Right lobe of liver (tissue), 6 donors: ENCODE measurements at regions not wholly inside any gene's neighbourhood (a gene's known extent, or its start where the extent isn't known, plus 50 kb on each side); places are given as distances from the start of the nearest gene placed in this dataset.

Experiments used
- ATAC-seq, 4 donors: fragments of 200-7000 bp; cut with Tn5 transposase; one replicate each; pipeline ENCODE4 v1.9.1; 2020; ENCODE audit warnings: mild to moderate bottlenecking in 4 of 4, moderate library complexity in 4 of 4
- DNase-seq, 3 donors: peaks; one replicate each; pipeline ENCODE4 v3.0.0-alpha.2; 2020
- H3K27ac ChIP-seq, 3 donors: fragments of 200-600 bp; one replicate each; pipeline ENCODE4 v1.8.0; 2022
- H3K27me3 ChIP-seq, 2 donors: fragments of 200-600 bp; one replicate each; pipeline ENCODE4 v1.8.0; 2022
- H3K36me3 ChIP-seq, 4 donors: fragments of 200-600 bp; sonication (generic) in 1 of 4; one replicate each; pipeline versions ENCODE4 v1.5.1 to v1.8.0; 2017 to 2022; ENCODE audit warnings: control low read depth in 1 of 4
- H3K4me1 ChIP-seq, 4 donors: fragments of 200-600 bp; sonication (generic) in 1 of 4; one replicate each; pipeline versions ENCODE4 v1.5.1 to v1.8.0; 2017 to 2022; ENCODE audit warnings: control low read depth in 1 of 4
- H3K4me3 ChIP-seq, 3 donors: fragments of 200-600 bp; one replicate each; pipeline ENCODE4 v1.8.0; 2022
- H3K9me3 ChIP-seq, 4 donors: fragments of 200-600 bp; sonication (generic) in 1 of 4; one replicate each; pipeline versions ENCODE4 v1.5.1 to v1.8.0; 2017 to 2022; ENCODE audit warnings: control low read depth in 1 of 4
- CTCF ChIP-seq, 4 donors: fragments of 200-600 bp in 3 of 4; fragments of 450-650 bp in 1 of 4; IDR thresholded peaks; one replicate each; pipeline versions ENCODE4 v1.5.1 to v1.8.0; 2016 to 2022; ENCODE audit warnings: antibody characterized with exemption in 4 of 4, mild to moderate bottlenecking in 2 of 4
- POLR2A ChIP-seq: fragments of 450-650 bp; IDR thresholded peaks from one replicate; pipeline ENCODE4 v1.6.1; 2017; ENCODE audit warnings: antibody characterized with exemption, mild to moderate bottlenecking
- WGBS: methylation state at CpG from one replicate; pipeline ENCODE4 v1.1.6; 2018; ENCODE audit warnings: low coverage, low lambda C conversion rate; ENCODE audit not compliant: insufficient coverage; ENCODE audit errors: missing lambda C conversion rate; 5-methylcytosine and 5-hydroxymethylcytosine counted together
- intact Hi-C, 2 donors: fragments of 100-400 bp; cut with DNase I; formaldehyde crosslinking; loops; one replicate each; pipeline versions ENCODE4 v1.11.2 to v1.14.1; 2022
- donor health status: DM: no; HTN: yes; CAD: no.
- donor health status: DM: no; HTN: no; CAD: no.
- donor health status: DM: no; HTN: no; CAD: no.
- donor health status: DM: no; HTN: yes; CAD: no.
- donor health status: DM: no; HTN: yes; CAD: no.

DNA sequence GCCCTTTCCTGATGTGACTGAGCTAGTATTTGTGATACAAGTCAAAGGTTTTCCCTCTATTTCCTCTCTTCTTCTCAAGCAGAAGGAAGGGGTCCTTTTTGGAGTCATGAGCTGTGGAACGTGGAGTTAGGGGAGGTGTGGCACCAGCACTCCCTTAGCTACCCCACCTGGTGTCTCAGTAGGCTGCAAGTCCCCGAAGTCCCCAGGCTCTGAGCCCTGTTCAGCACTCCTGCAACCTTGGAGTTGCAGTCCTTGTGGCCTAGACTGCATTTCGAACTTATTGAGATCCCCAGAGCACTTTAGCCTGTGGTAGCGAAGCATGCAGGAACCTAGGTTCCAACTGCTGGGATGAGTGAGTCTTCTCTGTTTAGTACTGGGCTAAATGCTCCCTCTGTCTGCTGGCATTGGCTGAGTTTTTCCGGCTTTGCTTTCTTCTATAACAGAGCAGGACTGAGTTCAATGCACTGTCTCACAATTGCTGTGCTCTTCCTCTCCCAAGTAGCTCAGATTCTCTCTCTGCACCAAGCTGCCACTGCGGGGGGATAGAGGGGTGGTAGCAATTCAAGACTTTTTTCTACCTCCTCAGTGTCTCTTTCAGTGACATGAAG lies 600.7 kb upstream of the CDH9 start:
- Histone ChIP-seq H3K36me3 (no peaks in the 10 kb centered on the region), H3K4me1 (no peaks in the 10 kb centered on the region), H3K4me3 (no peak overlapping the region), H3K27me3 (no peaks in the 10 kb centered on the region), H3K9me3 (no peaks in the 10 kb centered on the region), H3K27ac (no peak overlapping the region)
- ATAC-seq (no peak), DNase-seq (no peak)
- TF ChIP-seq CTCF (IDR thresholded peaks at IDR 0.05) (no peak), POLR2A (no peak)
- intact Hi-C loops: no loop called here
- WGBS: 37% methylated on average over 5 of the region's 6 CpGs

- intact Hi-C loops: no loop called here
- H3K9me3 ChIP-seq: no peaks in the 10 kb centered on the region
- H3K4me3 ChIP-seq: no peak overlapping the region
- no peak overlapping the region for H3K27ac ChIP-seq
- H3K36me3 ChIP-seq: no peaks in the 10 kb centered on the region
- no CpG with 5 or more reads among the region's 2 CpGs for WGBS
- H3K4me1 ChIP-seq: no peaks in the 10 kb centered on the region
- ATAC-seq (no peak), DNase-seq (no peak)
- TF ChIP-seq CTCF (IDR thresholded peaks at IDR 0.05) (no peak), POLR2A (no peak)
- H3K27me3 ChIP-seq: no peaks in the 10 kb centered on the region
Observed at GRCh38 chr5:27619982-27620381, 581.6 kb upstream of the CDH9 start.

GRCh38 chr5:27612161-27612560 lies 573.8 kb upstream of the CDH9 start:
- TF ChIP-seq CTCF (IDR thresholded peaks at IDR 0.05): no peak
- no peak for TF ChIP-seq POLR2A
- DNase-seq (no peak), ATAC-seq (no peak)
- 14% methylated on average over 3 of the region's 3 CpGs for WGBS
- Histone ChIP-seq H3K27ac (no peak overlapping the region), H3K4me1 (no peaks in the 10 kb centered on the region), H3K9me3 (no peaks in the 10 kb centered on the region), H3K4me3 (no peak overlapping the region), H3K27me3 (no peaks in the 10 kb centered on the region), H3K36me3 (no peaks in the 10 kb centered on the region)
- intact Hi-C loops: no loop called here

DNA sequence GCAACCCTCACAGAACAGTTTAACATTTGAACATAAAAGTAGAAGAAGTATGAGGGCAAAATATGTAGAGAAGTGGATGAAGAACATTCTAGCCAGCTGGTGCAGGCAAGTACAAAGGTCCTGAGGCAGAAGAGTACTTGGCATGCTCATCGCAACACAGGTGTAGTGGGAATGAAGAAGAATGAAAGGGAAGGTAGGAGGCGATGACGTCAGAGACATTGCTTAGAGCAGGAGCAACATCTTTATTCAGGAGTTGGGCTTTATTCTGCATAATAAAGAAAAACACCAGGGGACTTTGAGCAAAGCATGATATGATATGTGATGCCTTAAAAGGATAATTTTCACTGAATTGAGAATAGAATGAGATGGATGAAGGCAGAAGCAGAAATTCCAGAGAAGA lies 570.6 kb upstream of the CDH9 start:
- Histone ChIP-seq H3K4me1 (no peaks in the 10 kb centered on the region), H3K4me3 (no peak overlapping the region), H3K27ac (no peak overlapping the region), H3K36me3 (no peaks in the 10 kb centered on the region), H3K9me3 (no peaks in the 10 kb centered on the region), H3K27me3 (no peaks in the 10 kb centered on the region)
- no peak for DNase-seq
- no peak for ATAC-seq
- intact Hi-C loops: no loop called here
- TF ChIP-seq POLR2A (no peak), CTCF (IDR thresholded peaks at IDR 0.05) (no peak)
- 58% methylated on average over 3 of the region's 3 CpGs for WGBS

GRCh38 chr5:27598576-27598975 lies 560.2 kb upstream of the CDH9 start:
- Histone ChIP-seq H3K27ac (no peak overlapping the region), H3K4me1 (no peaks in the 10 kb centered on the region), H3K27me3 (no peaks in the 10 kb centered on the region), H3K36me3 (no peaks in the 10 kb centered on the region), H3K4me3 (no peak overlapping the region), H3K9me3 (no peaks in the 10 kb centered on the region)
- no peak for DNase-seq
- TF ChIP-seq POLR2A (no peak), CTCF (IDR thresholded peaks at IDR 0.05) (no peak)
- ATAC-seq: no peak
- intact Hi-C loops: no loop called here
